ENCODE measurements at regions not wholly inside any gene's neighbourhood (a gene's known extent, or its start where the extent isn't known, plus 50 kb on each side); places are given as distances from the start of the nearest gene placed in this dataset.

- POLR2A ChIA-PET: no interaction called here
- CTCF ChIA-PET: interaction anchor here (1.9 kb wide), 1 partner anchor 554 kb away, joined by 6 read pairs; no protein-coding TSS in a partner anchor
These were observed 557.7 kb upstream of the SLIT2 start for GRCh38 chr4:19693936-19694570.

GRCh38 chr4:19689511-19689910 lies 562.2 kb upstream of the SLIT2 start:
- no peak for TF ChIP-seq CTCF (IDR thresholded peaks at IDR 0.05; ENCODE audit: insufficient read depth, low read length, missing control alignments)
- no peak overlapping the region for H3K4me3 ChIP-seq (ENCODE audit: low read depth, low read length)
- CTCF ChIA-PET: interaction anchor here (1.0 to 1.6 kb wide), 2 partner anchors 21 to 558 kb away, joined by 3 to 4 read pairs; no protein-coding TSS in a partner anchor
- POLR2A ChIA-PET: no interaction called here
- DNase-seq (ENCODE audit: low read depth, low spot score): peak; percentile 51

More at GRCh38 chr4:19693936-19694570, 557.7 kb upstream of the SLIT2 start:
- no peak overlapping the region for H3K4me3 ChIP-seq (ENCODE audit: low read depth, low read length)
- no peak for TF ChIP-seq CTCF (IDR thresholded peaks at IDR 0.05; ENCODE audit: insufficient read depth, low read length, missing control alignments)
- no peak for DNase-seq (ENCODE audit: low read depth, low spot score)

- ChIA-PET CTCF (interaction anchor here (0.6 kb wide), 1 partner anchor 562 kb away, joined by 3 read pairs; no protein-coding TSS in a partner anchor), POLR2A (no interaction called here)
- DNase-seq (ENCODE audit: low read depth, low spot score): no peak
- no peak for TF ChIP-seq CTCF (IDR thresholded peaks at IDR 0.05; ENCODE audit: insufficient read depth, low read length, missing control alignments)
- H3K4me3 ChIP-seq (ENCODE audit: low read depth, low read length): no peak overlapping the region
These were observed 565.2 kb upstream of the SLIT2 start for GRCh38 chr4:19686456-19686855.

GRCh38 chr4:19684084-19684483 lies 567.6 kb upstream of the SLIT2 start:
- H3K4me3 ChIP-seq (ENCODE audit: low read depth, low read length): no peak overlapping the region
- POLR2A ChIA-PET: no interaction called here
- TF ChIP-seq CTCF (IDR thresholded peaks at IDR 0.05; ENCODE audit: insufficient read depth, low read length, missing control alignments): no peak
- CTCF ChIA-PET: no interaction called here
- DNase-seq (ENCODE audit: low read depth, low spot score): no peak

GRCh38 chr4:19683426-19683825 lies 568.3 kb upstream of the SLIT2 start:
- ChIA-PET POLR2A (no interaction called here), CTCF (no interaction called here)

GRCh38 chr4:19677211-19677610 lies 574.5 kb upstream of the SLIT2 start:
- DNase-seq (ENCODE audit: low read depth, low spot score): no peak
- ChIA-PET POLR2A (no interaction called here), CTCF (no interaction called here)
- no peak for TF ChIP-seq CTCF (IDR thresholded peaks at IDR 0.05; ENCODE audit: insufficient read depth, low read length, missing control alignments)
- H3K4me3 ChIP-seq (ENCODE audit: low read depth, low read length): no peak overlapping the region

More at GRCh38 chr4:19683426-19683825, 568.3 kb upstream of the SLIT2 start:
- no peak for DNase-seq (ENCODE audit: low read depth, low spot score)
- no peak for TF ChIP-seq CTCF (IDR thresholded peaks at IDR 0.05; ENCODE audit: insufficient read depth, low read length, missing control alignments)
- H3K4me3 ChIP-seq (ENCODE audit: low read depth, low read length): no peak overlapping the region

Data from AG04449 (cell line).